Endothelial cell of umbilical vein (primary cell): ENCODE measurements at regions not wholly inside any gene's neighbourhood (a gene's known extent, or its start where the extent isn't known, plus 50 kb on each side); places are given as distances from the start of the nearest gene placed in this dataset.

Source experiments
- BruUV-seq: library from RNA; stranded (reverse); fragments of 400-500 nt; replicated peaks from 2 replicates; lab custom pipeline; 2021; lab: Mats Ljungman, UMichigan
- CTCF ChIA-PET: fragments of 300-600, 350-600 bp; sonication (Branson Sonifier 250); formaldehyde crosslinking; loops from one replicate; lab custom pipeline; 2021; ENCODE audit warnings: antibody characterized with exemption, inconsistent platforms; lab: Charles Lee
- POLR2A ChIA-PET: fragments of 300-600, 350-600 bp; sonication (Branson Sonifier 250); formaldehyde crosslinking; loops from one replicate; lab custom pipeline; 2021; ENCODE audit warnings: antibody characterized with exemption, inconsistent platforms; lab: Charles Lee
- DNase-seq: peaks from one replicate; pipeline ENCODE4 v3.0.0-alpha.2; 2011; ENCODE audit warnings: low read depth, low spot score
- FAIRE-seq: peaks from 2 replicates; lab custom pipeline; 2011; peaks lifted over from hg19 to GRCh38; lab: Jason Lieb, UNC
- H2AFZ ChIP-seq: 2 replicates; pipeline ENCODE4 v1.6.0; 2012; ENCODE audit warnings: low read depth, low read length, control low read depth, inconsistent platforms
- H3K27ac ChIP-seq: 2 replicates; pipeline ENCODE4 v1.5.1; 2011; ENCODE audit warnings: low read depth, mild to moderate bottlenecking, control low read depth, low read length, moderate library complexity; ENCODE audit not compliant: insufficient read depth
- H3K27me3 ChIP-seq, 2 experiments: 2 replicates each; pipeline versions ENCODE4 v1.6.0 to v1.6.1; 2011; ENCODE audit warnings: low read length in 2 of 2, mixed read lengths in 1 of 2; ENCODE audit not compliant: control insufficient read depth in 2 of 2, insufficient read depth in 2 of 2
- H3K36me3 ChIP-seq, 2 experiments: 2 replicates in 1 of 2; 3 replicates in 1 of 2; pipeline ENCODE4 v1.5.1; 2011; ENCODE audit warnings: low read length in 2 of 2, mild to moderate bottlenecking in 1 of 2, moderate library complexity in 1 of 2; ENCODE audit not compliant: control insufficient read depth in 2 of 2, insufficient read depth in 2 of 2; ENCODE audit errors: extremely low read depth in 1 of 2
- H3K4me1 ChIP-seq: 3 replicates; pipeline ENCODE4 v1.5.1; 2011; ENCODE audit warnings: mild to moderate bottlenecking, low read length; ENCODE audit not compliant: control insufficient read depth, insufficient read depth; ENCODE audit errors: extremely low read depth
- H3K4me2 ChIP-seq: 2 replicates; pipeline ENCODE4 v1.6.1; 2011; ENCODE audit warnings: low read length, control low read depth, mixed read lengths; ENCODE audit not compliant: insufficient read depth
- H3K4me3 ChIP-seq, 3 experiments: fragments of 200-600 bp in 1 of 3; sonication (generic), shearing (Covaris generic) in 1 of 3; replicated peaks in 1 of 3; 2 replicates each; pipeline ENCODE4 v1.5.1; 2011 to 2016; ENCODE audit warnings: control low read depth in 3 of 3, low read length in 3 of 3, mild to moderate bottlenecking in 2 of 3, inconsistent platforms in 1 of 3, low read depth in 1 of 3, moderate library complexity in 1 of 3; ENCODE audit not compliant: insufficient read depth in 1 of 3
- H3K79me2 ChIP-seq: 2 replicates; pipeline ENCODE4 v1.6.0; 2012; ENCODE audit warnings: low read length, inconsistent platforms; ENCODE audit not compliant: control insufficient read depth, insufficient read depth
- H3K9ac ChIP-seq: replicated peaks from 2 replicates; pipeline ENCODE3; 2011; ENCODE audit warnings: low read length, control low read depth; ENCODE audit not compliant: insufficient read depth; ENCODE audit errors: extremely low read depth
- H3K9me1 ChIP-seq: replicated peaks from 3 replicates; pipeline ENCODE4 v1.6.0; 2011; ENCODE audit warnings: mild to moderate bottlenecking, low read length; ENCODE audit not compliant: control insufficient read depth, insufficient read depth; ENCODE audit errors: extremely low read depth
- H3K9me3 ChIP-seq: replicated peaks from 2 replicates; pipeline ENCODE4 v1.5.1; 2012; ENCODE audit warnings: low read length, inconsistent platforms; ENCODE audit not compliant: control insufficient read depth, insufficient read depth
- H4K20me1 ChIP-seq: replicated peaks from 2 replicates; pipeline ENCODE3; 2011; ENCODE audit warnings: mild to moderate bottlenecking, low read length; ENCODE audit not compliant: control insufficient read depth, insufficient read depth; ENCODE audit errors: extremely low read depth
- CTCF ChIP-seq, 2 donors: IDR thresholded peaks; 1 replicate in 1 of 2; 2 replicates in 1 of 2; pipeline ENCODE4 v1.5.1; 2011; ENCODE audit warnings: low read length in 2 of 2, mild to moderate bottlenecking in 2 of 2, moderate library complexity in 2 of 2, control low read depth in 1 of 2, inconsistent platforms in 1 of 2, low read depth in 1 of 2; ENCODE audit not compliant: insufficient read depth in 1 of 2; ENCODE audit errors: extremely low read depth in 1 of 2
- EZH2 ChIP-seq: IDR thresholded peaks from 2 replicates; pipeline ENCODE4 v1.6.1; 2012; ENCODE audit warnings: borderline replicate concordance, low read depth, mild to moderate bottlenecking, moderate library complexity, low read length, inconsistent platforms; ENCODE audit not compliant: severe bottlenecking
- FOS ChIP-seq: IDR thresholded peaks from 2 replicates; pipeline ENCODE4 v1.6.1; 2011; ENCODE audit warnings: mild to moderate bottlenecking, low read length, moderate library complexity, borderline replicate concordance; ENCODE audit not compliant: insufficient read depth
- GATA2 ChIP-seq: IDR thresholded peaks from 2 replicates; pipeline ENCODE4 v1.7.0; 2011; ENCODE audit warnings: low read depth, mild to moderate bottlenecking, moderate library complexity, mixed read lengths, low read length; ENCODE audit not compliant: insufficient read length, insufficient read depth
- JUN ChIP-seq: IDR thresholded peaks from 2 replicates; pipeline ENCODE4 v1.6.1; 2011; ENCODE audit warnings: borderline replicate concordance, low read depth; ENCODE audit not compliant: insufficient read length, insufficient read depth
- MYC ChIP-seq: IDR thresholded peaks from one replicate; pipeline ENCODE4 v1.6.1; 2011; ENCODE audit warnings: mild to moderate bottlenecking, low read depth, low read length
- POLR2A ChIP-seq: IDR thresholded peaks from 2 replicates; pipeline ENCODE4 v1.6.1; 2012; ENCODE audit warnings: low read depth, mild to moderate bottlenecking, control low read depth, low read length
- POLR2AphosphoS5 ChIP-seq: IDR thresholded peaks from 2 replicates; pipeline ENCODE4 v1.6.1; 2012; ENCODE audit warnings: low read depth, mild to moderate bottlenecking, control low read depth, low read length, moderate library complexity; ENCODE audit not compliant: insufficient read depth
- dilution Hi-C: fragments of 300-500 bp; cut with MboI; formaldehyde crosslinking; loops from one replicate; pipeline ENCODE4 v1.15.0; 2019; ENCODE audit warnings: low sequenced_read_pairs; ENCODE audit not compliant: extremely low pct_ligation_motif_present
- intact Hi-C: fragments of 100-400 bp; cut with micrococcal nuclease; formaldehyde crosslinking; loops from one replicate; pipeline ENCODE4 v1.10.0; 2022
- TF ChIP-seq, protein P1 (sequence below): IDR thresholded peaks from 2 replicates; pipeline ENCODE4 v1.6.1; 2011; ENCODE audit not compliant: insufficient read depth, insufficient read length

- POLR2A ChIA-PET = no interaction called here
- Histone ChIP-seq H3K79me2 (no peaks in the 10 kb centered on the region), H3K9me1 (no peaks in the 10 kb centered on the region), H3K9ac (no peak overlapping the region), H3K4me2 (no peak overlapping the region), H3K4me3 (no peak overlapping the region), H3K27ac (no peak overlapping the region), H3K36me3 (no peaks in the 10 kb centered on the region), H4K20me1 (no peaks in the 10 kb centered on the region), H2AFZ (no peak overlapping the region), H3K9me3 (no peaks in the 10 kb centered on the region), H3K4me1 (no peaks in the 10 kb centered on the region), H3K27me3 (peaks cover 0 to 2% of the 10 kb centered on the region in 2 experiments)
- TF ChIP-seq, protein P1, sequence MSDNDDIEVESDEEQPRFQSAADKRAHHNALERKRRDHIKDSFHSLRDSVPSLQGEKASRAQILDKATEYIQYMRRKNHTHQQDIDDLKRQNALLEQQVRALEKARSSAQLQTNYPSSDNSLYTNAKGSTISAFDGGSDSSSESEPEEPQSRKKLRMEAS = no peak
- TF ChIP-seq MYC = no peak
- TF ChIP-seq FOS = no peak
- TF ChIP-seq GATA2 = no peak
- no peak for TF ChIP-seq POLR2AphosphoS5
- TF ChIP-seq JUN = no peak
- TF ChIP-seq EZH2 = no peak
- no peak for TF ChIP-seq POLR2A
- TF ChIP-seq CTCF (IDR thresholded peaks at IDR 0.05; ENCODE audit: extremely low read depth in 1 of 2, insufficient read depth in 1 of 2, low read depth in 1 of 2, low read length in 2 of 2) = no peak
- dilution Hi-C loops (no loop called here), intact Hi-C loops (no loop called here)
- CTCF ChIA-PET = no interaction called here
- DNase-seq (no peak), FAIRE-seq (no peak)
- no TSS peak for BruUV-seq
Measured at GRCh38 chr1:47635111-47635510, 197.3 kb downstream of the FOXD2 start.
